ENCODE measurements at regions not wholly inside any gene's neighbourhood (a gene's known extent, or its start where the extent isn't known, plus 50 kb on each side); places are given as distances from the start of the nearest gene placed in this dataset.

DNA sequence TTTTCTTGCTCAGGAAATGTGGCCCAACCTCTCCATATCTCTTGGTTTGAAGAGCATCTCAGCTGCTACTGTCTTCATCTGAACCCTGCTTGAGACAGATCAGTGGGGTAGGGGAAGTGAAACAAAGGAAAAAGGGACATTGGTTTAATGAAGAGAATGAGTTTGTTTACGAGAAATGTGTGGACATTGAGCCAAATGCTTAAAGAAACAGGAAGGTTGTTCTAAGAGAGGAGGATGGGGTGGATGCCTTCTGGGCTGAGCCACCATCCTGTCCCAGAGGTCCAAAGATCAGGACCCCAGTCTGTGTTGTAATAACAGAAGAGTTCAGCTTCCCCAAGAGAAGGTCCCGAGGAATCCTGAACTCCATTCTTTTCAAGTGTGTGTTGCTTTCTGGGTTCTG lies 369.7 kb downstream of the INSC start:
- no peak for DNase-seq (ENCODE audit: low read depth, low spot score)

GRCh38 chr11:15485432-15485831 lies 370.7 kb downstream of the INSC start:
- DNase-seq (ENCODE audit: low read depth, low spot score), result no peak

DNA sequence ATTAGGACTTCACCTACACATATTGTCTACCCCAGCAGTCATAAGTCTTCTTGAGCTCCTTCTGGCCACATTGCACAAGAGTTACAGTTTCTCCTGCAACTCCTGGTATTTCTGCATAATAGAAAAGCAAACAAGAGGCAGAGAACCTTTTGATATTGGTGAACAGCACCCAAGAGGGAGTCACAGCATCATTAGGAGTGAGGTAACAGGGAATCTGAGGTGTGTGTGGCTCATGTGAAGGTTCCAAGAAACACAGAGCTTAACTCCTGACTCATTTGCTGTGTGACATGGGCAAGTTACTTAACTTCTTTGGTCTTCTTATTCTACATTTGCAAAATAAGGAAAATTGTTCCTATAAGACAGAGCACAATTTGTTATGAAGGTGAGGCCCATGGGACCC lies 374.6 kb downstream of the INSC start:
- DNase-seq (ENCODE audit: low read depth, low spot score), result no peak

GRCh38 chr11:15490535-15490934 lies 375.8 kb downstream of the INSC start:
- no peak for DNase-seq (ENCODE audit: low read depth, low spot score)

GRCh38 chr11:15493066-15493465 lies 378.3 kb downstream of the INSC start:
- no peak for DNase-seq (ENCODE audit: low read depth, low spot score)

DNA sequence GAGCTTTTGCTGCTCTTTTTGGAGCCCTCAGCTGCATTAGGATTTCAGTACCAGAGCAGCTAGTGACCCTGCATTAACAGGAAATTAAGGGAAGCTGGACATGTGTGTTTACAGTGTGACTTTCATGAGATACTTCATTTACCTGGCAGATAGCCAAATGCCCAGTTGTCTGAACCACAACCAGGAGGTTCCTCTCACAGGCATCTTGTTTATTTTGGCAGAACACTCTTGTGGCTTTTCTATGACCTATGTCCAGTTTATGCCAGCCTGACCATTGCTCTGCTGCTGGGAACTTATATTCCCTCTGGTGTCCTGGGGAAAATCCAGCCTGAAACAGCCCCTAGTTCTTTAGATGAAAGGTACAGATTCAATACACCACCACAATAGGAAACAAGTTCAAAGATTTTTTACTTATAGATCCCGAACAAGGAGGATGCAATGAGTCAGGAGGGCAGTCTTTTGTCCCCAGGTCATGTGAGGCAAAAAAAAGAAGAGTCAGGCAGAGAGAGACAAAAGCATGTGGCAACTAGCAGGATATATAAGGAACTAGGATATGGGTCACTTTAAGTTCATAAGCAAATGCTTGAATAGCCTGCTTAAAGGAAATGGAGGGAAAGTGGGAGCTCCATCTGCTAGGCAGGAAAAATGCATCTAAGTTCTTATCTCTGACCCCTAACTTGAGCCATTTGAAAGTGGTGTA lies 379.3 kb downstream of the INSC start:
- DNase-seq (ENCODE audit: low read depth, low spot score), result no peak

GRCh38 chr11:15494740-15495139 lies 380.0 kb downstream of the INSC start:
- DNase-seq (ENCODE audit: low read depth, low spot score), result no peak

- DNase-seq (ENCODE audit: low read depth, low spot score), result no peak
These were observed 380.7 kb downstream of the INSC start for GRCh38 chr11:15495462-15495861.

GRCh38 chr11:15497366-15497765 lies 382.6 kb downstream of the INSC start:
- no peak for DNase-seq (ENCODE audit: low read depth, low spot score)

DNA sequence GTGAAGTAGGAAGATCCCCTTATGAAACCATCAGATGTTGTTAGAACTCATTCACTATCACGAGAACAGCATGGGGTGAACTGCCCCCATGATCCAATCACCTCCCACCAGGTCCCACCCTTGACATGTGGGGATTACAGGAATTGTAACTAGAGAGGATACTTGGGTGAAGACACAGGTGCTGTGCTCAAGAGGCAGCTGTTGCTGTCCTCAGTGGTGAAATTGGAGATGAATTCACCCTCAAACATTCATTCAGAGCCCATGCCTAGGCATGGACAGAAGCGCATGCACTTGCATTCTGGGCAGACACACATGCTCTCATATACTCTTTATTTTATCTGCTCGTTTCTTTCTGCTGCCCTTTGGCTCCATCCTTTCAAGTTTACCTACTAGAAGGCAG lies 385.0 kb downstream of the INSC start:
- DNase-seq (ENCODE audit: low read depth, low spot score), result no peak

DNA sequence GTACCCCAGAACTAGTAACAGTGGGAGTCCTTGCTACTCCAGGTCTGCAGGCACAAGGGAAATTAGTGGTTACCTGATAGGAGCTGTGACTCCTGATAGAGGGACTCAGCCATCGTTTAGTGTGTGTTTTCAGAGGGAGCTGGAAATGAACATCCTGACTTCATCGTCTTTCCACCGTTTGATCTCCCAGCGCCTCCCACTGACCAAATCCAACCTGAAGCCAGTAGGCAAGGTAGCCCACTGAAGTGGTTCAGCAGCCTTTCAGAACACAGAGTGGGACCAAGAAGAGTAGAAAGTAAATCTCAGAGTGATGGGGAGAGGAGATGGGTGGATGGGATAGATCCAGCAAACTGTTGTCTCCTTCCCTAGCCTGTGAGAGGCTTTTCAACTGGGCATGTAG lies 385.9 kb downstream of the INSC start:
- no peak for DNase-seq (ENCODE audit: low read depth, low spot score)

DNA sequence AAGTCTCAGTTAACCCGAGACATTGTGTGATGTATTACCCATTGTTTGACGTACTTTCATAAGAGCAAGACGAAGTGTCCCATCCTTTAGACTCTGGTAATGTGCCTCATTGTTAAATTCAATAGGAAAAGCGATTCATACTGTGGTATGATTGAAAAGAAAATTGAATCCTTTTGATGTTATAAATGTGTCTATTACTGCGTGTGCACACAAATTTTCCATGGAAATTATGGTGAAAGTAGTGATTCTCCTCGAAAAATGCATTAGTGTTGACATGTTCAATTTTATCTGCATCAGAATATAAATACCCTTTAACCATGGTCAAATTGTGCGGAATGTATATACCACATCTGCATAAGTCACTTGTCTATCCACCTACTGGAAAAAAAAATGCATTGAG lies 386.8 kb downstream of the INSC start:
- DNase-seq (ENCODE audit: low read depth, low spot score), result no peak

GRCh38 chr11:15505155-15505554 lies 390.4 kb downstream of the INSC start:
- no peak for DNase-seq (ENCODE audit: low read depth, low spot score)

DNA sequence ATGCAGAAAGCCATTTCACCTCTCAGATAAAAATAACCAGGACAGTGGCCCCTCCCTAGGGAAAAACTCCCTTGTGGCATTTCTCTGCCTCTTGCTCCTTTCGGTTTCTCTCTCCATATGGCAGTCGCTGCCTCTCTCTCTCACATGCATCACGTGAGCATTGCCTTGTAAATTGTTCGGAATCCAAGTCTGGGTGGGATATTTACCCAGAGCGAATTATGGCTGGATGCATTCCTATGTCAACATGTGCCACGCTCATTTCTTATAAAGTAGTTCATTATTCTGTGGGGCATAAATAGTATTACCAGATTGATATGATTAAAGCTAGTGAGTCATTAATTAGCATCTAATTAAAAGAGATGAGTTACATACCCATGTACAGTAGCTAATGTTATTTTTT lies 392.9 kb downstream of the INSC start:
- no peak for DNase-seq (ENCODE audit: low read depth, low spot score)

DNA sequence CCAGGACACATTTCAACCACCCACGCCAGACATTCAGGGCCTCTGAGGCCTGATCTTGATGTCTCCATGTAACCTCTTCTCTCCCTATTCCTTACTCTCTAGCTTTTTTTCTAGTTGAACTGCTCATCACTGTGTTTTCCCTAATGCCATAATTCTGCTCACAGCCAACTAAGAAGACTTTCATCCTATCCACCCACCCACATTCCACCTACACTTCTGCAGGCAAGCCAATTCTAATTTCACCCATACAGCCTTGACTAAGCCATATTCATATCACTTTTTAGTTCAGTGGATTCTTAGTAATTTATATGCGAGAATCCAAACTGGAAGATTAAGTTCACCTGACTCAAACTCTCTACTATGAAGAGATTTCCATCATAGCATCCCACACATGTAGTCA lies 394.4 kb downstream of the INSC start:
- DNase-seq (ENCODE audit: low read depth, low spot score), result no peak

DNA sequence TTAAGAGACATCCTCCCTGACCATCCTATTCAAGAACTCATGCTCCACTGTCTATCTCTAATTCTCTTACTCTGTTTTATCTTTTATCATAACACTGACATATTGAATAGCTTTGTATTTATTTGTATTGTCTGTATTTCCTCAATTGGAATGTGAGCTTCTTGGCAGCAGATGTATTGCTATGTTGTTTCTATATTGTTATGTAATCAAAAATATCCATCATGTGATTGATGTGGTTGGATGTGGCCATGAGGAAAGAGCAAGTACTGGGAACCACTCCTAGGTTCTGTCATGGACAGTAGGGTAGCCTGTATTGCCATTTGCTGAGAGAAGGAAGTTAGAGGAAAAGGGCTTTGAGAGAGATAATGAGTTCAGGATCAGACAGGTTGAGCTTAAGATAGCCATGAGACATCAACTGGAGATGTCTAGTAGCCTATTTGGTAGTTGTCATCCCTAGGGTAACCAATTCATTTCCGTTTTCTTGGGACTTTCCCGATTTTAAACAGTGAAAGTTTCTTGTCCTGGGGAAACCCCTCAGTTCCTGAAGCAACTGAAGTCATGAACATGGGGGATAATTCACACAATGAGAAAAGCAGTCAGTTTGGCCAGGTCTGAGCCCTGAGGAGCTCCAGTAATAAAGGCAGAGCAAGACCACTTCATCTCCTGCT lies 404.5 kb downstream of the INSC start:
- DNase-seq (ENCODE audit: low read depth, low spot score), result no peak

GRCh38 chr11:15519911-15520310 lies 405.2 kb downstream of the INSC start:
- DNase-seq (ENCODE audit: low read depth, low spot score), result no peak

DNA sequence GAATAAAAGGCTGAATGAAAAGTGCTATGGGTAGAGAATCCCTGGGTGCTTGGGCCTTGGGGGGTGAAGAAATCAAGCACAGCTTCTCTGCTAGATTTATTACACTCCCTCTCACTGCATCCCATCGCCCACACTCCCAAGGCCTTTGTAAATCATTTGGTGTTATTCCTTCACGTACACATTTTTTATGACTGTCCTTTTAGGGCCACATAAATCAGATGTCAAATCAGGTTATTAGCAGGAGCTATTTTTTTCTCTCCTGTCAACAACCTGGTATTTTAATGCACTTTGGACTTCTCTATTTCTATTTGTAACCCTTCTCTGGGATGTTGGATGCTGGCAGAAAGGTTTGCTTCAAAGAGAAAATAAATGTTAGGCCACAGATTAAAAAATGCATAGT lies 408.8 kb downstream of the INSC start:
- no peak for DNase-seq (ENCODE audit: low read depth, low spot score)

DNA sequence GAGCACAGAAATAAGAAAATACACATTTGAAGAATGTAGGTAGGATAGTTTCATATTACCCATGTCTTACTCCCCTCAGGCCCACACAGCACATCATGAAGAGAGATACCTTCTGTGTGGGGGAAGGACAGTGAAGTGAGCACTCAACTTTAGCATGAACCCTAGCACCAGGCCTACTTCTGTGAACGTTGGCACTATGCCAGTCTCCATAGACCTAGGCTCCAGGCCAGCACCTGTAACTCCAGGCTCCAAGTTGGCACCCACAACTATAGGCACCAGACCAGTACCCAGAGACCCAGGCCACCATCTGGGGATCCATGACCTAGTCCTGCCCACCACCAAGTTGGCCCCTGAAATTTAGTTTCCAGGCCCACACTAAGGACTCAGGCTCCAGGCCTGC lies 410.9 kb downstream of the INSC start:
- DNase-seq (ENCODE audit: low read depth, low spot score), result no peak

- DNase-seq (ENCODE audit: low read depth, low spot score), result no peak
These were observed 411.3 kb downstream of the INSC start for GRCh38 chr11:15526032-15526431.

DNA sequence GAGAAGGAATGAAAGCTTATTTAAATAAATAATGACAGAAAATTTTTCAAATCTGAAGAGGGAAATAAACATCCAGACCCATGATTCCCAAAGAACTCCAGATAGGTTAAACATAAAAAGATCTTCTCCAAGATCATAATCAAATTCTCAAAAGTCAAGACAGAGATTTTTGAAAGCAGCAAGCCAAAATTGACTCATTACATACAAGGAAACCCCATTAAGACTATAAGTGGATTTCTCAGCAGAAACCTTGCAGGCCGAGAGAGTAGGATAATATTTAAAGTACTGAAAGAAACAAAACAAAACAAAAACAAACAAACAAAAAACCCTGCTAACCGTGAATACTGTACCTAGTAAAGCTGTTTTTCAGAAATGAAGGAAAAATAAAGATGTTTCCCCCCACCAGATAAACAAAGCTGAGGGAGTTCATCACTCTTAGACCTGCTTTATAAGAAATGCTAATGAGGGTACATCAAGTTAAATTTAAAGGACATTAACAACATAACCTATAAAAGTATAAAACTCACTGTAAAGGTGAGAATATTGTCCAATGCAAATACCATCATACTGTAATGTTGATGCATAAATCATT lies 412.2 kb downstream of the INSC start:
- DNase-seq (ENCODE audit: low read depth, low spot score), result no peak

DNA sequence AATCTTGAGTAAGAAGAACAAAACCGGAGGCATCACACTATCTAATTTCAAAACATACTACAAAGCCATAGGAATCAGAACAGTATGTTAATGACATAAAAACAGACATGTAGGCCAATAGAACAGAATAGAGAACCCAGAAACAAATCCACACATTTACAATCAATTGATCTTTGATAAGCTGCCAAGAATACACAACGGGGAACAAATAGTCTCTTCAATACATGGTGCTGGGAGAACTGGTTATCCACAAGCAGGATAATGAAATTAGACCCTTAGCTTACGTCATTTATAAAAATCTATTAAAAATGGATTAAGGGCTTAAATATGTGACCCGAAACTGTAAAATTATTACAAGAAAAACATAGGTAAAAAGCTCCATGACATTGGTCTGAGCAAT lies 417.7 kb downstream of the INSC start:
- DNase-seq (ENCODE audit: low read depth, low spot score), result no peak

GRCh38 chr11:15534266-15534665 lies 419.5 kb downstream of the INSC start:
- DNase-seq (ENCODE audit: low read depth, low spot score), result no peak
